Activated CD4-positive, alpha-beta T cell treated with anti-CD3 and anti-CD28 coated beads for 48 hours (primary cell): ENCODE measurements at regions not wholly inside any gene's neighbourhood (a gene's known extent, or its start where the extent isn't known, plus 50 kb on each side); places are given as distances from the start of the nearest gene placed in this dataset.

Experiments used
- DNase-seq: peaks from one replicate; pipeline ENCODE4 v3.0.0-alpha.2; 2020

DNA sequence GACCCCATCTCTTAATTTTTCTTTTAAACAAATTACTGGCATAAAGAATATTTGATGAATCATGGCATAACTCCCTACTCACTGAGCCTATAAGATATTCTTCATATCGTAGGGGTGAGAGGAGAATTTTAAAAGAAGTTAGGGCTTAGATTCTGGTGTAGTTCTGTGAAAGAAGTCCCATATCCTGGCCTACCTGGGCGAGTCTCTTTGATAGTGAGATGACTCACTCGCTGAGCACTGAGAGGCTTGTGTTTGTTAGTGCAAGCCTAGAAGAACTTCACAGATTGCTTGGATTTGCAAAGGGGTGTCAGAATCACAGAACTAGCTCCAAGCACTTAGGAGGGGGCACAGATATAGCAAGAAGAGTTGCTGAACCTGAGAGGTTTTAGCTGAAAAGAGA, 133.8 kb upstream of the TMC3 start:
- DNase-seq = no peak

DNA sequence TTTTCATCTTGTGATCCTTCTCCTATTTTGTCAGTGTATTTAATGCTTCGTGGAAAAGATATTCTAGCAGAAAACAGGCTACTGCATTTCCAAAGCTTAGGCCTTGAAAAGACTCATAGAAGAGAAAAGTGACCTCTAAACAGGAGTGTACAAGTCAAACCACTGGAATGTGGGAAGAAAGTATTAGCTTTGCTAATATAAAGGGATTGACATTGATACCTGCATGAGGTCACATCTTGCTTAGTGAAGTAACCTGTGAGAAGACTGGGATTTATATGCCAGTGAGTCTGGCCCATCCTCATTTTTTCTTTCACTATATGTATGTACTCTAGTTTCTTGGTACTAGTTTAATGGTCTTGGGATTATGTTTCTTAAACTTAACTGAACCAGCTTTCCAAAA, 132.9 kb upstream of the TMC3 start:
- DNase-seq = no peak

GRCh38 chr15:81506071-81506470, 132.1 kb upstream of the TMC3 start:
- no peak for DNase-seq

GRCh38 chr15:81504170-81504905, 130.3 kb upstream of the TMC3 start:
- no peak for DNase-seq

- DNase-seq = no peak
Observed at GRCh38 chr15:81502439-81502838, 128.4 kb upstream of the TMC3 start.

GRCh38 chr15:81500081-81500480, 126.1 kb upstream of the TMC3 start:
- DNase-seq = no peak

GRCh38 chr15:81498294-81498693, 124.3 kb upstream of the TMC3 start:
- no peak for DNase-seq

- DNase-seq = no peak
Observed at GRCh38 chr15:81497238-81497637, 123.2 kb upstream of the TMC3 start.

GRCh38 chr15:81495780-81496467, 121.9 kb upstream of the TMC3 start:
- no peak for DNase-seq

DNA sequence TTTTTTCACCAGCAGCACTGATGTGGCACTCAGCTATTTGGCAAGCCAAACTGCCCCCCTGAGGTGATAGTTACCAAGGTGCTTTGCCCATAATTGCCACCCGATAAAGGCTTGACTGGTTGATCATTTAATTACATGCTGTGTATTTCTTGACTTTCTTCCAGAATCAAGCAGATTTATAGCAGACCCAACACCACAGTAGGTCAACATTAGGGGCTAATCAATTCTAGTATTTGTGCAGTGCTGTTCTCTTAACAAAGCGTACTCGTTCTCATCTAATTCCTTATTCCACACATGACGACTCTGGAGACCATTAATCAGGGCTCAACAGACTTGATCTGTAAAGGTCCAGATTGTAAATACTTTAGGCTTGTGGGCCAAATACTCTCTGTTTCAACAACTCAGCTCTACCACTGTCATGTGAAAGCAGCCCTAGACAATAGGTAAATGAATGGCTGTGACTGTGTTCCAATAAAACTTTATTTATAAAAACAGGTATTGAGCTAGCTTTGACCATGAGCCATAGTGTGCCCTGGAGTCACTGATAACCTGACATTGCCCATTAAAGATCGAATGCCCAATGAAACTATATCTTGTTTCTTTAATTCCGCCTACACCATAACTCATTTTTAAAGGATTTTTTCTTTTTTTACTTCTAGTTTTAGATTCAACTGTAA, 119.1 kb upstream of the TMC3 start:
- no peak for DNase-seq

- no peak for DNase-seq
Observed at GRCh38 chr15:81492331-81492968, 118.4 kb upstream of the TMC3 start.

DNA sequence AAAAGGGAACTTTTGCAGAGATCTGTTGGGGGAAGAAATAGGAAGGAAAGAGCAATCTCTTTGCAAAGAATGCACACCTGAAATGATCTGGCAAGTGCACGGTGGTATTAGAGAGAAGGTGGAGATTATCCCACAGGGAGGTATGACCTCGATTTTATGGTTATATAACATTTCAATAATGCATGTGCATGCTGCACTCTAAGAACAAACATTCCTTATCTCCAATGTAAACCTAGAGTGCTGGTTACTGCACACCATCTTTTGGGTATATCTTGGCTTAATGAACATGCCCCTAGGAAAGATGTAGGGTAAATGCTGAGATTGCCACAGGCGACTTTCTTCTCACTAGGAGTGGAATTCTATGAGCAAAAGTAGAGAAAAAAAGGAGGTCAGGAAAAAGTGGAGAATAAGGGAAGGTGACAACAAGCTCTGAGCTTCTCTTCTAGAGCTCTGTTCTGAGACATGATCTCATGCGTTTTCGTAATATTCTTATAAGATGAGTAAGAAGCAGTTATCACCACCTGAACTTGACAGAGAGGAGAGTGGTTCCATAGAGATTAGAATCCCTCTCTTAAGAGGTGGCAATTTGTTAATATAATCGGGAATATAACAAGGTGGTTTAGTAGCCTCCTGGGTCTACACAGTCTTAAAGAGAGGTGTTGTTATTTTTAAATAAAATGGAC, 117.5 kb upstream of the TMC3 start:
- DNase-seq = no peak

GRCh38 chr15:81485806-81486205, 111.8 kb upstream of the TMC3 start:
- DNase-seq = no peak

DNA sequence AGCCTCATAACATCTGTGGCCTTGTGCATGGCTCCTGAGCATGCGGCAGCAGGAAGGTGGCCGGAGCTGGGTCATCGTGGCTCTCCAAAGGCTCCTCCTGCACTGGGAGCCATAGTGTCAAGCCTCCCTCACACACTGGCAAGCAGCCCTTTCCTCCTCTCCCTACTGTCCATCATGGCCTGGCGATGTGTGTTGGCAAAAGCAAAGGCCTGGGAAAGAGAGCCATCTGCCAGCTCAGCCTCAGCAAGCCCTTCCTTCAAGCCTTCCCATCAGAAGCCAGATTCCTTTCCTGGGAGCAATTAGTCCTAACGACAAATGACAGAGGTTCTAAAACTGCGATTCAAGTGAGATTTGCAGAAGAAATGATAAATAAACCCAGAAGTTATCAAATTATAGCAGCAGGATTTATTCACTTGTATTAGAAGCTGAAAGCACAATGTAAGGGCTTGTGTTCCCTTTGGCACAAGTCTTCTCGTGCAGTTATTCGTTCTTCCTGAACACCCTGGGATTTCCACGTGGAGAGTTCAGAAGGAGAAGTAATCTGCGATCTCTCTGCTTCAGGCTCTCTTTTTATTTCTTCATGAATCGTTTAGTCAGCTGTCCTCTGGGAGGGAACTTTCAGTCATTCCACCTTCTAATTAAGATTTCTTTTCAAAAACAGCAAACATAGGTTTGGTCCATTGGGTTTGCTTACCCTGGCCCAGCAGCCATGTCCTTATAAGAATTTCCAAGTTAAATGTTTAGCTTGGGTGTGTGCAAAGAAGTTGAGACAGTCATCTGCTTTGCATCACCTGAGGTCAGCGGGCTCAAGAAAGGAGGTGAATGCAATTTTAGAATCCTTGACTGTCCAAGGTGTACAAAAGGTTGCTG, 110.3 kb upstream of the TMC3 start:
- DNase-seq = no peak

DNA sequence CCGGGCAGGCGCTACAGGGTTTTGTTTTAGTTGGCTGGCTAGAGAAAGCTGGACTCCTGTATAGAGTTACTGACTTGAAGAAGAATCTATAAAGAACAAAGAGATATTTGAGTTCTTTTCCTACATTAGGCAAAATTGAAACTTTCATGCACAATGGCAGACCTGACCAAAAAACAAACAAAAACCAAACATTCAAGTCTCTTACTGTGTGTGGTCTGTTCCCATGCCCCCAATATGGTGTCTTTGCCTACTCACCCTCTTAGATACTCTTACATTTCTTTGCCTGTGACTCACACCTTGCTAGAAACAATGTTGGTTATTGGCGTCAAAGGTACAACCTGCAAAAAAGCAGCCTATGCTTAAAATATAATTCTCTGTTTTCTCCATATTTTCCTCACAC, 109.5 kb upstream of the TMC3 start:
- no peak for DNase-seq

DNA sequence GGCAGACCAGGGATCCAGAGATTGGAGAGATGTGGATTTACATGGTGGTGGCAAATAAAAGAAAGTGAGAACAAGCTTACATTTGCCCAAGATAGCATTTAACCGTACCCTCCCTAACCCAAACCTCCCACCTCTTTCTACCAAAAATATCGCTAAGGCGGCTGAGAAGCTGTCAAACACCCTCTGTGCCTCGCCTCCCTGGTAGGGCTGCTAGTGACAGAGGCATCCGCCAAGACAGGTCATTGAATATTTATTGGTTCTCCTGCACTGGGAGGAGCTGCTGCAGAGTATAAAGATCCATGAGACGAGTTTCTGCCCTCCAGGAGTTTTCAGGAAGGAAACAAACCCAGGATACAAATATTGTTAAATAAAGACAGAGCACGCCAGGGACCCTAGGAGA, 107.3 kb upstream of the TMC3 start:
- DNase-seq = no peak

DNA sequence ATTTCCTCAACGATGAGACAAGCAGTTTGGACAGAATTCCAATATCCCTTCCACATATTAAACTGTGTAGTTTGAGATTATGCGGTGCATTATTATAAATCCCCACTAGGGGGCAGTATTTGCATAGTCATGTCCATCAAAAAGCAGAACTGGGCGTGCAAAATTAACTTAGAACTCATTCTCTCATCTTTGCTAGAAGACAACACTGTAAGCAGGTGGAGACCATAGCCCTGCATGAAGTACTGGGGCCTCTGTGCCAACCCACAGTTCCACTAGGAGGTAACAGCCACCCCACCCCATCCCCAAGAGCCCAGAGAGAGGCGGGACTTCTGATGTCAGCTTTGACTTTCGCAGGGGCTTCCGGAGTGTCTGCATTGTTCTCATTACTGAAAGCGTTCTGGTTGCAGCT, 106.6 kb upstream of the TMC3 start:
- DNase-seq = no peak

DNA sequence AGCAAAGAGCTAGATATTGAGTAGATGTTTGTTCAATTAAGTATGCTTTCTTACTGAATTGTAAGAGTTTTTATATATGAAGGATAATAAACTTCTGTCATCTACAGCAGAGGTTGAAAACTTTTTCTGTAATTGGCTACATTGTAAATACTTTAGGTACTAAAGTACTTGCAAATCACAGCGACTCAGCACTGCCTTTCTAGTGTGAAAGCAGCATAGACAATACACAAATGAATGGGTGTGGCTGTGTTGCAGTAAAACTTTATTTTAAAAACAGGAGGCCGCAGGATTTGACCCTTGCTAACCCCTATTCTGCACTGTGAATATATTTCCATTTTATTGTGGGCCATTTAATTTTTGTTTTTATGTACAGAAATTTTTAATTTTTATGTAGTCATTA, 104.3 kb upstream of the TMC3 start:
- no peak for DNase-seq

DNA sequence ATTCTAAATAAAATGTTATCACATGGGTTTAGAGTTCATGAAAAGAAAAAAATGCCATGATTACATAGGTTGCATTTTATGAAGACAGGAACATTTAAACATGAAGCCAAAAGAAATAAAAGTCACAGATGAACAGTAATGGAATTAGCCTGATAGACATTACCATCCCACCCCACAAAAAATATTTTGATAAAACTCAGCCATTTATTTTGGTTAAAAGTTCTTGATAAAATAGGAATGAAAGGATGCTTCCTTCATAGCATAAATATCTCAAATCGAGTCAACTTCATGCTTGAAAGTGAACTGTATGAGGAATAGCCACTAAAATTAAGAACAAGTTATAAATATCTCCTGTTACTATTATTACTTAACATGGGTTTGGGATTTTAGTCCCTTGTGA, 101.9 kb upstream of the TMC3 start:
- DNase-seq = no peak

DNA sequence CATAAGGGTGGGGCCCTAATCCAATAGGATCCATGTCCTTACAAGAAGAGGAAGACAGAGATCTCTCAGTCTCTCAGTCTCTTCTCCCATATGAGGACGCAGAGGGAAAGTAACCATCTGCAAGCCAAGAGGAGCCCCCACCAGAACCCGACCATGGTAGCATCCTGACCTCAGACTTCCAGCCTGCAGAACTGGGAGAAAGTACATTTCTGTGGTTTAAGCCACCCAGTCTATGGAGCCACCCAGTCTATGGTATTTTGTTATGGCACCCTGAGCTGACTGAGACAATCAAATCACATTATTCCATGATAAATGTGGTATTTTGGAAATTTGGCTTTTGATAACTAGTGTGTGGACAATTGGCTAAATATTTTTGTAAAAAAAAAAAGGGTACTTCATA, 101.5 kb upstream of the TMC3 start:
- no peak for DNase-seq

DNA sequence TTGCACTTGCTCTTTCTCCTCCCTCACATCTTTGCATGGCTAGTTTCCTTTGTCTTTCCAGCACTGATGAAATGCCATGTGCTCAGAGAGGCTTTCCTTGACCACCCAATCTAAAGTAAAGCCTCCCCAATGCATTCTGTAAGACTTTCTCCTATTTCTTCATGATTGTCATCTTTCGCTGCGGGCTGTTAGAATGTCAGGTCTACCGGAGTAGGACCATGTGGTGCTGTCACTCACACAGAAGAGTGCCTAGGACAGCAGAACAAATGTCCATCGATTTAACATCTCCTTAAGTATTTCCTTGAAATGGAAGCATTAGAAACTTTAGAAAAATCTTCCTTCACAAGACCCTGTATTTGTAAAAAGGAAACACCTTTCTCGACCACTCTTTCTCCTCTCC, 99.9 kb upstream of the TMC3 start:
- DNase-seq = no peak

DNA sequence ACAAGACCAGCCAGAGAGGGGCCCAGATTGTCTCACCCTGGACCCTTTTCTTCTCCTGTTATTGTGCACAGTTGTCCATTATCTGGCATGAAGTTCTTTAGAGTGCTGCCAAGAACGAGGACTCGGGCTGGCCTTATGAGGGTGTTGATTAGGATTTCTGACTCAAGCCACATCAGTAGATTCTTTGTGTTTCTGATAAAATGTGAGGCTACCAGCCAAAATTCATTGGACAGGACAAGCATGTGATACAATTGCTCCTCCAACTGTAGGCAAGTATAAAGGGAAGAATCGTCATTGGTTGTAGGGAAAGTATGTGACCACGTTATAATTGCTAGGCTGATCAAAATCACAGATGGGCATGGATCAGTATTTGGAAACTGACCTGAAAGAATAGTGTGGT, 99.2 kb upstream of the TMC3 start:
- DNase-seq = no peak
